DOHH2 (cell line): ENCODE measurements at regions not wholly inside any gene's neighbourhood (a gene's known extent, or its start where the extent isn't known, plus 50 kb on each side); places are given as distances from the start of the nearest gene placed in this dataset.

Experiments used
- H3F3A ChIP-seq: fragments of 200-600 bp; sonication (generic), shearing (Covaris generic); 2 replicates; pipeline ENCODE4 v1.6.0; 2016; ENCODE audit warnings: antibody characterized with exemption, mild to moderate bottlenecking; ENCODE audit not compliant: control insufficient read depth, insufficient read depth
- H3K27ac ChIP-seq: fragments of 200-600 bp; sonication (generic); 2 replicates; pipeline ENCODE4 v1.5.1; 2014; ENCODE audit warnings: low read depth, mild to moderate bottlenecking, low read length, moderate library complexity
- H3K27me3 ChIP-seq: fragments of 200-600 bp; sonication (generic); 2 replicates; pipeline ENCODE4 v1.6.1; 2014; ENCODE audit warnings: mild to moderate bottlenecking, low read length, mixed read lengths; ENCODE audit not compliant: control insufficient read depth
- H3K36me3 ChIP-seq: fragments of 200-600 bp; sonication (generic); 2 replicates; pipeline ENCODE4 v1.6.1; 2014; ENCODE audit warnings: mild to moderate bottlenecking, low read length, moderate library complexity, mixed read lengths; ENCODE audit not compliant: control insufficient read depth
- H3K4me1 ChIP-seq: fragments of 200-600 bp; sonication (generic); 2 replicates; pipeline ENCODE4 v1.6.1; 2014; ENCODE audit warnings: mild to moderate bottlenecking, low read length, mixed read lengths; ENCODE audit not compliant: control insufficient read depth
- H3K4me2 ChIP-seq: fragments of 200-600 bp; sonication (generic); 2 replicates; pipeline ENCODE4 v1.6.0; 2014; ENCODE audit warnings: mild to moderate bottlenecking, low read length, moderate library complexity
- H3K4me3 ChIP-seq: fragments of 200-600 bp; sonication (generic); 2 replicates; pipeline ENCODE4 v1.5.1; 2014; ENCODE audit warnings: mild to moderate bottlenecking, low read length, mixed read lengths
- H3K79me2 ChIP-seq: fragments of 200-600 bp; sonication (generic); 2 replicates; pipeline ENCODE4 v1.6.1; 2014; ENCODE audit warnings: mild to moderate bottlenecking, low read length, mixed read lengths; ENCODE audit not compliant: control insufficient read depth
- H3K9me2 ChIP-seq: fragments of 200-600 bp; sonication (generic); replicated peaks from 2 replicates; pipeline ENCODE4 v1.6.1; 2014; ENCODE audit warnings: mild to moderate bottlenecking, low read length, mixed read lengths; ENCODE audit not compliant: control insufficient read depth
- H3K9me3 ChIP-seq: fragments of 200-600 bp; sonication (generic); 2 replicates; pipeline ENCODE4 v1.6.1; 2014; ENCODE audit warnings: antibody characterized with exemption, low read length, mixed read lengths; ENCODE audit not compliant: control insufficient read depth, insufficient read depth
- H4K20me1 ChIP-seq: fragments of 200-600 bp; sonication (generic); 2 replicates; pipeline ENCODE4 v1.6.0; 2014; ENCODE audit warnings: low read depth, mild to moderate bottlenecking, antibody characterized with exemption, low read length, moderate library complexity; ENCODE audit not compliant: control insufficient read depth, insufficient read depth
- CTCF ChIP-seq: fragments of 200-600 bp; sonication (generic); IDR thresholded peaks from one replicate; pipeline ENCODE4 v1.5.1; 2014; ENCODE audit warnings: antibody characterized with exemption, mild to moderate bottlenecking, low read depth, low read length; ENCODE audit not compliant: poor library complexity, severe bottlenecking
- EZH2phosphoT487 ChIP-seq: fragments of 200-600 bp; sonication (generic); IDR thresholded peaks from 2 replicates; pipeline ENCODE4 v1.6.1; 2017; ENCODE audit warnings: borderline replicate concordance, mild to moderate bottlenecking, antibody characterized with exemption, low read length, moderate library complexity, mixed read lengths

- H3K36me3 ChIP-seq: no peaks in the 10 kb centered on the region
- no peak overlapping the region for H3K27ac ChIP-seq
- H3K4me2 ChIP-seq: no peak overlapping the region
- no peaks in the 10 kb centered on the region for H4K20me1 ChIP-seq
- 0 out of 2 replicates have a peak, but pooled peaks cover 2% of the 10 kb centered on the region for H3K27me3 ChIP-seq
- H3K9me3 ChIP-seq: no peaks in the 10 kb centered on the region
- no peaks in the 10 kb centered on the region for H3K79me2 ChIP-seq
- H3K4me1 ChIP-seq: peaks cover 6% of the 10 kb centered on the region
- H3K9me2 ChIP-seq: no peaks in the 10 kb centered on the region
- H3K4me3 ChIP-seq: no peak overlapping the region
- no peak for TF ChIP-seq CTCF
- TF ChIP-seq EZH2phosphoT487: no peak
- no peaks in the 10 kb centered on the region for H3F3A ChIP-seq
These were observed 79.0 kb downstream of the TMEM30B start for GRCh38 chr14:61202124-61202523.

- Histone ChIP-seq H3K27ac (no peak overlapping the region), H3K4me2 (no peak overlapping the region), H3K36me3 (no peaks in the 10 kb centered on the region), H3K27me3 (0 out of 2 replicates have a peak, but pooled peaks cover 2% of the 10 kb centered on the region), H3K9me3 (no peaks in the 10 kb centered on the region), H3F3A (no peaks in the 10 kb centered on the region), H4K20me1 (no peaks in the 10 kb centered on the region), H3K4me1 (peaks cover 6% of the 10 kb centered on the region), H3K9me2 (no peaks in the 10 kb centered on the region), H3K79me2 (no peaks in the 10 kb centered on the region), H3K4me3 (no peak overlapping the region)
- TF ChIP-seq CTCF: no peak
- TF ChIP-seq EZH2phosphoT487: no peak
These were observed 80.0 kb downstream of the TMEM30B start for GRCh38 chr14:61201171-61201570.

- TF ChIP-seq CTCF (no peak), EZH2phosphoT487 (no peak)
- H3K4me3 ChIP-seq: no peak overlapping the region
- peaks cover 6% of the 10 kb centered on the region for H3K4me1 ChIP-seq
- H4K20me1 ChIP-seq: no peaks in the 10 kb centered on the region
- H3K27me3 ChIP-seq: 0 out of 2 replicates have a peak, but pooled peaks cover 2% of the 10 kb centered on the region
- H3K9me3 ChIP-seq: no peaks in the 10 kb centered on the region
- no peaks in the 10 kb centered on the region for H3F3A ChIP-seq
- no peak overlapping the region for H3K27ac ChIP-seq
- H3K9me2 ChIP-seq: no peaks in the 10 kb centered on the region
- H3K36me3 ChIP-seq: no peaks in the 10 kb centered on the region
- no peak overlapping the region for H3K4me2 ChIP-seq
- H3K79me2 ChIP-seq: no peaks in the 10 kb centered on the region
These were observed 83.7 kb downstream of the TMEM30B start for GRCh38 chr14:61197416-61197815.

- H3K4me1 ChIP-seq: peaks cover under 1% of the 10 kb centered on the region
- H3K9me2 ChIP-seq: no peaks in the 10 kb centered on the region
- no peaks in the 10 kb centered on the region for H4K20me1 ChIP-seq
- H3K9me3 ChIP-seq: no peaks in the 10 kb centered on the region
- no peak overlapping the region for H3K27ac ChIP-seq
- no peaks in the 10 kb centered on the region for H3F3A ChIP-seq
- no peak overlapping the region for H3K4me3 ChIP-seq
- TF ChIP-seq EZH2phosphoT487 (no peak), CTCF (no peak)
- 0 out of 2 replicates have a peak, but pooled peaks cover 2% of the 10 kb centered on the region for H3K27me3 ChIP-seq
- H3K36me3 ChIP-seq: no peaks in the 10 kb centered on the region
- H3K4me2 ChIP-seq: no peak overlapping the region
- no peaks in the 10 kb centered on the region for H3K79me2 ChIP-seq
These were observed 84.3 kb downstream of the TMEM30B start for GRCh38 chr14:61196792-61197191.
